ENCODE measurements at regions not wholly inside any gene's neighbourhood (a gene's known extent, or its start where the extent isn't known, plus 50 kb on each side); places are given as distances from the start of the nearest gene placed in this dataset.

GRCh38 chr1:97989094-97989680, 68.4 kb upstream of the DPYD start:
- Histone ChIP-seq H2AFZ (ENCODE audit: low read depth) (no peak overlapping the region), H3K27me3 (ENCODE audit: insufficient read depth) (no peaks in the 10 kb centered on the region), H3K4me3 (ENCODE audit: low read depth in 2 of 2, low read length in 1 of 2) (no peak overlapping the region), H3K9ac (peak overlapping the region; percentile 4; the same call in 1 of the 2 replicates), H3F3A (replicated peaks; ENCODE audit: insufficient read depth) (peaks cover 20% of the 10 kb centered on the region), H3K9me3 (no peaks in the 10 kb centered on the region), H4K20me1 (ENCODE audit: insufficient read depth) (no peaks in the 10 kb centered on the region), H3K9me2 (no peaks in the 10 kb centered on the region), H3K4me2 (peak overlapping the region; percentile 14; the same call in 1 of the 2 replicates), H3K79me2 (ENCODE audit: insufficient read depth) (peaks cover 33% of the 10 kb centered on the region), H3K4me1 (ENCODE audit: control insufficient read depth in 1 of 2, insufficient read depth in 2 of 2, low read depth in 1 of 2, low read length in 1 of 2) (peaks cover 5 to 7% of the 10 kb centered on the region in 2 experiments; a peak in 3 of 4 replicates), H3K36me3 (replicated peaks in 1 of 2; ENCODE audit: control insufficient read depth in 1 of 2, insufficient read depth in 2 of 2, low read length in 1 of 2) (peaks cover 7 to 12% of the 10 kb centered on the region in 2 experiments), H3K27ac (ENCODE audit: low read depth in 2 of 2, low read length in 1 of 2) (peak overlapping the region in 1 of 2 experiments; percentile 72; a peak in 3 of 4 replicates)
- no peak for DNase-seq
- 51% methylated on average over 4 of the region's 4 CpGs for WGBS (ENCODE audit: low lambda C conversion rate)
- ChIA-PET CTCF (interaction anchor here (1.4 kb wide), 1 partner anchor 10 kb away, joined by 3 read pairs; no protein-coding TSS in a partner anchor), POLR2A (no interaction called here)
- TF ChIP-seq TAF1 (IDR thresholded peaks at IDR 0.05; ENCODE audit: borderline replicate concordance, low read depth, low read length) (no peak), FOXJ3 (CRISPR knock-in tag; IDR thresholded peaks at IDR 0.05) (no peak), FOSL2 (IDR thresholded peaks at IDR 0.05; ENCODE audit: borderline replicate concordance, low read depth) (peak; percentile 66), EP300 (IDR thresholded peaks at IDR 0.05; ENCODE audit: borderline replicate concordance in 1 of 2, low read depth in 1 of 2, low read length in 1 of 2) (0 out of 4 replicates have a peak, but pooled peaks of 1 of the 2 experiments have one; percentile 27), JUND (IDR thresholded peaks at IDR 0.05) (peak; percentile 41; the same call in 1 of the 2 replicates)

DNA sequence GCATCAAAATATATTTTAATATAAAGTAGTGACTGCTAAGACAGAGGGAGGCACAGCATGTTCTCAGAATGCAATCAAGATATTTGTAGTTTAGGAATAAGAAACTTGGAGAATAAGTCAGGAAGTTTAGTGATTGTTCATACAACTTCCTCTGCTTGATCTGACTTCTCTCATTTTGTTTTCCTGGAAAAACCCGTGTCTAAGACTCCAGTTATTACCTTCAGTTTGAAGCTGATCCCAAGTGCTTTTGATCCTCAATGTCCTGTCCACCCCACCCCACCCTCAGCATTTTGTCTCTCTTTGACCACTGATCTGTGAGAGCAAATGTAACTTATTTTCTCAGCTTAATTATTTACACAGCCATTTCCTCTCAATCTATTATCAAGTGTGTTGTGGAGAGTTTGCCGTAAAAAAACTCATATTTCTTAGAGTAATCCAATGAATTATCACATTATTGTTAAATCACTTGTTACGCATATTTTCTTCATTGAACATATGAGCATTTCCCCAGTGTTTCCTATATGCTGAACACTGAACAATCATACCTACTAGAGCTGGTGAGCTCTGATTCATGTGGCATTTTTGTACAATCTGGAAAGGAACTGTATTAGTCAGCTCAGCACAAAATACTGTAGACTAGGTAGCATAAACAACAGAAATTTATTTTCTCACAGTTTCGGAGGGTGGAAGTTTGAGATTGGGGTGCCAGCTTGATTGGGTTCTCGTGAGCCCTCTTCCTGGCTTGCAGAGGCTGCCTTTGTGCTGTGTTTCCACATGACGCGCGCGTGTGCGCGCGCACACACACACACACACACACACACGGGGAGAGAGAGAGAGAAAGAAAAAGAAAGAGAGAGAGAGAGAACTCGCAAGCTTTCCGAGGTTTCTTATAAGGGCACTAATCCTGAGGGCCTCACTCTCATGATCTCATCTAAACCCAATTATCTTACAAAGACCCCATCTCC, 65.5 kb upstream of the DPYD start:
- Histone ChIP-seq H3K27ac (ENCODE audit: low read depth in 2 of 2, low read length in 1 of 2) (0 out of 4 replicates have a peak overlapping the region, but pooled peaks of 1 of the 2 experiments have one; percentile 14), H3F3A (replicated peaks; ENCODE audit: insufficient read depth) (peaks cover 20% of the 10 kb centered on the region), H3K9ac (no peak overlapping the region), H3K36me3 (replicated peaks in 1 of 2; ENCODE audit: control insufficient read depth in 1 of 2, insufficient read depth in 2 of 2, low read length in 1 of 2) (peaks cover 7 to 14% of the 10 kb centered on the region in 2 experiments), H3K27me3 (ENCODE audit: insufficient read depth) (no peaks in the 10 kb centered on the region), H3K4me2 (no peak overlapping the region), H3K9me3 (no peaks in the 10 kb centered on the region), H4K20me1 (ENCODE audit: insufficient read depth) (no peaks in the 10 kb centered on the region), H3K4me3 (ENCODE audit: low read depth in 2 of 2, low read length in 1 of 2) (no peak overlapping the region), H3K79me2 (ENCODE audit: insufficient read depth) (peaks cover 24% of the 10 kb centered on the region), H3K4me1 (ENCODE audit: control insufficient read depth in 1 of 2, insufficient read depth in 2 of 2, low read depth in 1 of 2, low read length in 1 of 2) (peaks cover 5 to 7% of the 10 kb centered on the region in 2 experiments; a peak in 3 of 4 replicates), H2AFZ (ENCODE audit: low read depth) (no peak overlapping the region), H3K9me2 (no peaks in the 10 kb centered on the region)
- ChIA-PET CTCF (no interaction called here), POLR2A (no interaction called here)
- 90% methylated on average over 15 of the region's 15 CpGs for WGBS (ENCODE audit: low lambda C conversion rate)
- TF ChIP-seq FOXM1 (IDR thresholded peaks at IDR 0.05; ENCODE audit: low read depth) (no peak), RFX5 (IDR thresholded peaks at IDR 0.05; ENCODE audit: low read length) (no peak), ZBTB33 (IDR thresholded peaks at IDR 0.05; ENCODE audit: borderline replicate concordance, low read depth) (no peak), JUND (IDR thresholded peaks at IDR 0.05) (no peak), GATA2 (CRISPR knock-in tag; IDR thresholded peaks at IDR 0.05) (no peak), TCF12 (IDR thresholded peaks at IDR 0.05) (no peak)
- DNase-seq, result no peak
